OCI-LY1 (cell line): ENCODE measurements at regions not wholly inside any gene's neighbourhood (a gene's known extent, or its start where the extent isn't known, plus 50 kb on each side); places are given as distances from the start of the nearest gene placed in this dataset.
"Not testable (repeated sequence)": the region's sequence is repeated elsewhere in the genome, so short reads cannot be mapped to it uniquely, and the experiment has no call there.

Experiments
- H2AFZ ChIP-seq: fragments of 200-600 bp; sonication (generic), shearing (Covaris generic); 2 replicates; pipeline ENCODE4 v1.6.0; 2014; ENCODE audit warnings: antibody characterized with exemption, mild to moderate bottlenecking, low read length
- H3F3A ChIP-seq: fragments of 200-600 bp; sonication (generic), shearing (Covaris generic); 2 replicates; pipeline ENCODE4 v1.6.0; 2014; ENCODE audit warnings: mild to moderate bottlenecking, antibody characterized with exemption, low read length, moderate library complexity; ENCODE audit not compliant: insufficient read depth
- H3K27ac ChIP-seq: fragments of 200-600 bp; sonication (generic); 2 replicates; pipeline ENCODE4 v1.5.1; 2014; ENCODE audit warnings: low read length, mixed run types, mild to moderate bottlenecking, low read depth; ENCODE audit not compliant: poor library complexity, severe bottlenecking
- H3K27me3 ChIP-seq: fragments of 200-600 bp; sonication (generic); 2 replicates; pipeline ENCODE4 v1.6.0; 2014; ENCODE audit warnings: antibody characterized with exemption, mild to moderate bottlenecking, low read length, moderate library complexity; ENCODE audit not compliant: insufficient read depth
- H3K36me3 ChIP-seq: fragments of 200-600 bp; sonication (generic); 2 replicates; pipeline ENCODE4 v1.6.1; 2014; ENCODE audit warnings: mild to moderate bottlenecking, antibody characterized with exemption, low read length, moderate library complexity, mixed read lengths; ENCODE audit not compliant: insufficient read depth
- H3K4me1 ChIP-seq: fragments of 200-600 bp; sonication (generic); 2 replicates; pipeline ENCODE4 v1.5.1; 2014; ENCODE audit warnings: mild to moderate bottlenecking, low read length, moderate library complexity; ENCODE audit not compliant: insufficient read depth, severe bottlenecking
- H3K4me2 ChIP-seq: fragments of 200-600 bp; sonication (generic), shearing (Covaris generic); 2 replicates; pipeline ENCODE4 v1.6.1; 2014; ENCODE audit warnings: low read length
- H3K4me3 ChIP-seq: fragments of 200-600 bp; sonication (generic); 2 replicates; pipeline ENCODE4 v1.5.1; 2014; ENCODE audit warnings: low read length, low read depth, mild to moderate bottlenecking, mixed read lengths; ENCODE audit not compliant: poor library complexity, severe bottlenecking
- H3K79me2 ChIP-seq: fragments of 200-600 bp; shearing (Covaris generic); 2 replicates; pipeline ENCODE4 v1.6.1; 2016; ENCODE audit warnings: mixed run types, low read length, mixed read lengths; ENCODE audit not compliant: insufficient read depth
- H3K9ac ChIP-seq: fragments of 200-600 bp; sonication (generic), shearing (Covaris generic); 2 replicates; pipeline ENCODE4 v1.6.1; 2014; ENCODE audit warnings: mild to moderate bottlenecking, low read length, mixed read lengths
- H3K9me2 ChIP-seq: fragments of 200-600 bp; sonication (generic), shearing (Covaris generic); 2 replicates; pipeline ENCODE4 v1.6.1; 2014; ENCODE audit warnings: low read depth, mild to moderate bottlenecking, low read length, mixed read lengths
- H3K9me3 ChIP-seq: fragments of 200-600 bp; shearing (Covaris generic); 2 replicates; pipeline ENCODE4 v1.6.1; 2014; ENCODE audit warnings: low read length, mixed read lengths
- H4K20me1 ChIP-seq: fragments of 200-600 bp; sonication (generic), shearing (Covaris generic); 2 replicates; pipeline ENCODE4 v1.6.0; 2016; ENCODE audit warnings: mild to moderate bottlenecking, low read length; ENCODE audit not compliant: insufficient read depth
- EZH2 ChIP-seq: fragments of 200-600 bp; sonication (generic), shearing (Covaris generic); IDR thresholded peaks from 2 replicates; pipeline ENCODE4 v1.8.0; 2017; ENCODE audit warnings: borderline replicate concordance, mixed run types, mild to moderate bottlenecking, antibody characterized with exemption, low read length, moderate library complexity, mixed read lengths
- TF ChIP-seq, protein P1 (sequence below): fragments of 200-600 bp; sonication (generic), shearing (Covaris generic); IDR thresholded peaks from 2 replicates; pipeline ENCODE4 v1.5.1; 2017; ENCODE audit warnings: mild to moderate bottlenecking, antibody characterized with exemption, low read length, moderate library complexity, mixed read lengths

DNA sequence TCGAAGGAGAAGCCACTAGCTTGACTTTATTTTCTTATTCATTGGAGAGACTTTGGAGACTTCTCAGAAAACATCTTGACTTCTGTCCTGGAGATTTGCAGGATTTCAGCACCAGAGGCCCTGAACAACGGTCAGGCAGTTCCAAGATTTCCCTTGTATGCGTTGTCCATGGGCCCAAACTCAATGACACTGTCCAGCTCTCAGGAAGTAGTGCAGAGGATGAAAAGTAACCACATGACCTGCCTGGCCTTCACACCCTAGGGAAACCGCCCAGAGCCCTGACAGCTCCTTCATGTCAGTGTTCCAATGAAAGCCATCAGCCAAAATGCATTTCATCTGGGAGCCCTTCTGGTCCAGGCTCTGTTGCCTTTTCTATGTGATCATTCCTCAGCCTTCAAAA, 214.1 kb downstream of the BLID start:
- Histone ChIP-seq H3K4me3 (no peak overlapping the region), H3K9me2 (no peaks in the 10 kb centered on the region), H3K36me3 (no peaks in the 10 kb centered on the region), H3K79me2 (no peaks in the 10 kb centered on the region), H3K27ac (no peak overlapping the region), H3K27me3 (no peaks in the 10 kb centered on the region), H3K9me3 (no peaks in the 10 kb centered on the region), H2AFZ (no peak overlapping the region), H3K4me2 (no peak overlapping the region), H3F3A (no peaks in the 10 kb centered on the region), H3K4me1 (no peaks in the 10 kb centered on the region), H4K20me1 (no peaks in the 10 kb centered on the region), H3K9ac (no peak overlapping the region)
- no peak for TF ChIP-seq EZH2
- TF ChIP-seq, protein P1, sequence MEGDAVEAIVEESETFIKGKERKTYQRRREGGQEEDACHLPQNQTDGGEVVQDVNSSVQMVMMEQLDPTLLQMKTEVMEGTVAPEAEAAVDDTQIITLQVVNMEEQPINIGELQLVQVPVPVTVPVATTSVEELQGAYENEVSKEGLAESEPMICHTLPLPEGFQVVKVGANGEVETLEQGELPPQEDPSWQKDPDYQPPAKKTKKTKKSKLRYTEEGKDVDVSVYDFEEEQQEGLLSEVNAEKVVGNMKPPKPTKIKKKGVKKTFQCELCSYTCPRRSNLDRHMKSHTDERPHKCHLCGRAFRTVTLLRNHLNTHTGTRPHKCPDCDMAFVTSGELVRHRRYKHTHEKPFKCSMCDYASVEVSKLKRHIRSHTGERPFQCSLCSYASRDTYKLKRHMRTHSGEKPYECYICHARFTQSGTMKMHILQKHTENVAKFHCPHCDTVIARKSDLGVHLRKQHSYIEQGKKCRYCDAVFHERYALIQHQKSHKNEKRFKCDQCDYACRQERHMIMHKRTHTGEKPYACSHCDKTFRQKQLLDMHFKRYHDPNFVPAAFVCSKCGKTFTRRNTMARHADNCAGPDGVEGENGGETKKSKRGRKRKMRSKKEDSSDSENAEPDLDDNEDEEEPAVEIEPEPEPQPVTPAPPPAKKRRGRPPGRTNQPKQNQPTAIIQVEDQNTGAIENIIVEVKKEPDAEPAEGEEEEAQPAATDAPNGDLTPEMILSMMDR = no peak

DNA sequence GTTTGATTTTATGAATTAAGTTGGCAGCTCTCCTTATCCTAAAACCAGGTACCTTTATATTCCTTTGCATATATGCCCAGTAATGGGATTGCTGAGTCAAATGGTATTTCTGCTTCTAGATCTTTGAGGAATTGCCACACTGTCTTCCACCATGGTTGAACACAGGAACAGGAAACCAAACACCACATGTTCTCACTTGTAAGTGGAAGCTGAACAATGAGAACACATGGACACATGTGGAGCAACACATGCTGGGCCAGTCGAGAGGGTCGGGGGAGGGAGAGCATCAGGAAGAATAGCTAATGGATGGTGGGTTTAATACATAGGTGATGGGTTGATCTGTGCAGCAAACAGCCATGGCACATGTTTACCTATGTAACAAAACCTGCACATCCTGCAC, 214.6 kb downstream of the BLID start:
- H3K9me2 ChIP-seq, H3K27me3 ChIP-seq, H3K9ac ChIP-seq, H3K9me3 ChIP-seq, H3K4me2 ChIP-seq, H3K27ac ChIP-seq, H3K4me3 ChIP-seq, H4K20me1 ChIP-seq, H3K79me2 ChIP-seq, H3F3A ChIP-seq, H3K36me3 ChIP-seq, H2AFZ ChIP-seq, H3K4me1 ChIP-seq: not testable (repeated sequence)

DNA sequence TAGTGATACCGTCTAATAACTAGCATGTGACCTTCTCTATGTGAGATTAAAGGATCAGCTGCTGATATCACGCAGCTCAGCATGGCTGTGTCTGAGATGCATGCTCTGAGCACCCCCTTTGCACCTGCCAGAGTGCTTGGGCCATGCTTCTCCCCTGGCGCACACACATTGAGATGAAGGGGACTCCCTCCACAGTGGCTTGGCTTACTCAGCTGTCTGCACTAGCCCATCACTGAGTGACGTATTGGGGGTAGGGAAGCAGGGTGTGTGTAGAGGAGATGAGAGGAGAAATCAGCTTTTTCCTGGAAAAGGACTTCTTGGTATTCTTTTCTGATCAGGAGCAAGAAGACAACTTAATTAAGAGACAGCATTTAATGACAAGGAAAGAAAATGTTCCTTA, 216.5 kb downstream of the BLID start:
- Histone ChIP-seq H4K20me1 (no peaks in the 10 kb centered on the region), H3K9me3 (no peaks in the 10 kb centered on the region), H2AFZ (no peak overlapping the region), H3K9me2 (no peaks in the 10 kb centered on the region), H3K4me3 (no peak overlapping the region), H3K36me3 (no peaks in the 10 kb centered on the region), H3K4me2 (no peak overlapping the region), H3F3A (no peaks in the 10 kb centered on the region), H3K27me3 (no peaks in the 10 kb centered on the region), H3K4me1 (no peaks in the 10 kb centered on the region), H3K27ac (no peak overlapping the region), H3K9ac (no peak overlapping the region), H3K79me2 (no peaks in the 10 kb centered on the region)
- no peak for TF ChIP-seq EZH2
- TF ChIP-seq, protein P1 = no peak

DNA sequence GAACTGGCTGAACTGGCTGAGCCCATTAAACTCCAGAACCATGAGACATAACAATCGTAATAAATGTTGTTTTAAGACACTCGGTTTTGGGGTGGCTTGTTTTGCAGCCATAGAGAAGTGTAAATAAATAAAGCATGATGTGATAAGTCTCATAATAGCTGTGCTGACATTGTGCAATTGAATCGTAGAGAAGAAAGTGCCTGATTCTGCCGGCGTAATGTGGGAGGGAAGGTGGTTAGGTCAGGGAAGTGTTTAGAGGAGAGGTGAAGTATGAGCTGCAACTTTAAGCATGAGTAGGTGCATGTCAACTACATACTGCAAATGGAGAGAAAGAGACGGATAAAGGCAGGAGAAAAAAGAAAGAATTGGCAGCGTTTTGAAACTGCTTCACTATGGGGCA, 217.1 kb downstream of the BLID start:
- Histone ChIP-seq H3K4me1 (no peaks in the 10 kb centered on the region), H2AFZ (no peak overlapping the region), H3K79me2 (no peaks in the 10 kb centered on the region)

More for the DNA sequence above, 217.1 kb downstream of the BLID start:
- H3K27ac ChIP-seq = no peak overlapping the region
- H3K27me3 ChIP-seq = no peaks in the 10 kb centered on the region
- no peaks in the 10 kb centered on the region for H3K9me3 ChIP-seq
- H3F3A ChIP-seq = no peaks in the 10 kb centered on the region
- no peaks in the 10 kb centered on the region for H3K36me3 ChIP-seq
- no peaks in the 10 kb centered on the region for H3K9me2 ChIP-seq
- no peak overlapping the region for H3K9ac ChIP-seq
- no peak overlapping the region for H3K4me2 ChIP-seq
- H3K4me3 ChIP-seq = no peak overlapping the region
- TF ChIP-seq, protein P1 = no peak
- no peak for TF ChIP-seq EZH2
- H4K20me1 ChIP-seq = no peaks in the 10 kb centered on the region
